HAP-1 (cell line): ENCODE measurements at regions not wholly inside any gene's neighbourhood (a gene's known extent, or its start where the extent isn't known, plus 50 kb on each side); places are given as distances from the start of the nearest gene placed in this dataset.
A peak's percentile ranks its signal among the peaks of the same experiment; 100 is the strongest.

Experiments used
- DNase-seq, 2 experiments: peaks; one replicate each; pipeline ENCODE4 v3.0.0-alpha.2; 2016 to 2020; ENCODE audit warnings: low spot score in 2 of 2
- H3K27me3 ChIP-seq: fragments of 250-450 bp; sonication (Bioruptor Pico); 2 replicates; pipeline ENCODE4 v1.5.1; 2020; ENCODE audit warnings: low read depth, mild to moderate bottlenecking, moderate library complexity
- H3K36me3 ChIP-seq: fragments of 250-450 bp; sonication (Bioruptor Pico); replicated peaks from 2 replicates; pipeline ENCODE4 v1.5.1; 2020; ENCODE audit warnings: mild to moderate bottlenecking
- H3K4me1 ChIP-seq: fragments of 250-450 bp; sonication (Bioruptor Pico); 2 replicates; pipeline ENCODE4 v1.5.1; 2020; ENCODE audit warnings: mild to moderate bottlenecking
- H3K4me3 ChIP-seq: fragments of 250-450 bp; sonication (Bioruptor Pico); 2 replicates; pipeline ENCODE4 v1.5.1; 2020; ENCODE audit warnings: mild to moderate bottlenecking, moderate library complexity
- H3K9me3 ChIP-seq: fragments of 250-450 bp; sonication (Bioruptor Pico); 2 replicates; pipeline ENCODE4 v1.5.1; 2020; ENCODE audit warnings: mild to moderate bottlenecking, moderate library complexity
- in situ Hi-C: fragments of 300-500 bp; cut with MboI; formaldehyde crosslinking; loops from 3 replicates; pipeline ENCODE4 v1.14.3; 2020; ENCODE audit warnings: low sequenced_read_pairs, inconsistent platforms, mixed read lengths

DNA sequence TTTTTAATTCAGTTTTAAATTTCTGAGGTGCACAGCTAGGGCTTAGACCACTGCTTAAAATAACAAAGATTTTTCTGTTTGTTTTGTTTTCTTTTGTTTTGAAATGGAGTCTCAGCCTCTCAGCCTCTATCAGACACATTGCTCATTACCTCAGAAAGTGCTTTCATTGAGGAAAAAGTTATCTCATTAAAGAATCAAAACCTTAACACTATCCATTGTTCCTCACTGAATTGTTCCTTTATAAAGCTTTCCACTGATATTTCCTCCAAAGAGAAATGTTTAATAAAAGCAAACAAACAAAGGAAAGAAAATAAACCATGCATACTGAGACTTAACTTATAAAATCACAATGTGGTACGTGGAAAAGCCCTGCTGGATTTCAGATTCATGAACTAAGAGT is 63.8 kb downstream of the SIPA1L2 start:
- no peaks in the 10 kb centered on the region for H3K9me3 ChIP-seq
- in situ Hi-C loops = no loop called here
- no peaks in the 10 kb centered on the region for H3K27me3 ChIP-seq
- no peaks in the 10 kb centered on the region for H3K36me3 ChIP-seq
- DNase-seq = peak in 1 of 2 experiments; percentile 81
- H3K4me1 ChIP-seq = peaks cover 53% of the 10 kb centered on the region
- no peak overlapping the region for H3K4me3 ChIP-seq

DNA sequence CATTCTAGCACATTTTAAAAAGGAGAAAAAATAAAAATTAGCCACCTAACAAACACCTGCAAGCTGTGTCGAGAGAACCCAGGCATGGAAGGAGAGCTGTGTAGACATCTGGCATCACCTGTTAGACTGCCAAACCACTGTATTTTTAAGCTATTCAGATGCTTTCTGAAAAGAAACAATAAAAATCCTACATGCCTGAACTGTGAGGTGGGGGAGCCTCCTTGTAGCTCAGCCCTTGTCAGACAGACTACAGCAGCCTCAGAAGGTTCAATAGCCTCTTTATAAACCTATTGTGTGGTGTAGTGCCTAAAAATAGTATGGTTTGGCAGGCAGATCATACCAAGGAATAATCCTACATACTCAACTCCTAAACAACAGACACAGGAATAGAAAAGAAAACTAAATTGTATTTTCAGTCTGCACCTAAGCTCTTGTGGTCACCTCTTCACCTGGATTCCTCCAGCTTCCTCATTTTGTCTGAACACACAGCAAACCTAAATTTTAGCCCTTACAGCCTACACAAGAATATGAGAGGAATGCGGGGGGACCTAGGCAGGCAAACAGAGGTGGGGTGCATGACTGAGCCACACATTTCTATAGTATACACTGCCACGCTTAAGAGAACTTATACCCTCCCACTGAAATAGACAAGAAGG is 67.0 kb downstream of the SIPA1L2 start:
- Histone ChIP-seq H3K27me3 (no peaks in the 10 kb centered on the region), H3K9me3 (no peaks in the 10 kb centered on the region), H3K36me3 (no peaks in the 10 kb centered on the region), H3K4me3 (no peak overlapping the region), H3K4me1 (peaks cover 37% of the 10 kb centered on the region)
- DNase-seq = peak; percentile 62 to 79
- in situ Hi-C loops = no loop called here

DNA sequence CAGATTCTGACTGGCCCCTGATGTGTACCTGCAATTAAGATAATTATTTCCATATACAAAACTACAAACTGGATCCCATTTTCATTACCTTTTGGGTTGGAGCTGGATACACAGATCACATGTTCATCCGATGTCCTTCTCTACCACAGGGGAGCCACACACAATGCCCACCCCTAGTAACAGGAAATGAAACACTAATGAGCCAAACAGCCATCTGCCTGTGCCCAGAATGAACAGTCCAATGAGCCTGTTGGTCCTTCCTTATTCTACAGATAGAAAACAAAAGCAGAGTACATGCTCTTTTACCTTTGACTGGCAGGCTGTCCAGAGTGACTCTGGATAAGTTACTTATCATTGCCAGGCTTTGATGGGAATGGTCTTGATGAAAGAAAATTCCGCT is 68.6 kb downstream of the SIPA1L2 start:
- H3K9me3 ChIP-seq = no peaks in the 10 kb centered on the region
- H3K4me3 ChIP-seq = no peak overlapping the region
- no peaks in the 10 kb centered on the region for H3K27me3 ChIP-seq
- in situ Hi-C loops = no loop called here
- no peak for DNase-seq
- peaks cover 37% of the 10 kb centered on the region for H3K4me1 ChIP-seq
- no peaks in the 10 kb centered on the region for H3K36me3 ChIP-seq

DNA sequence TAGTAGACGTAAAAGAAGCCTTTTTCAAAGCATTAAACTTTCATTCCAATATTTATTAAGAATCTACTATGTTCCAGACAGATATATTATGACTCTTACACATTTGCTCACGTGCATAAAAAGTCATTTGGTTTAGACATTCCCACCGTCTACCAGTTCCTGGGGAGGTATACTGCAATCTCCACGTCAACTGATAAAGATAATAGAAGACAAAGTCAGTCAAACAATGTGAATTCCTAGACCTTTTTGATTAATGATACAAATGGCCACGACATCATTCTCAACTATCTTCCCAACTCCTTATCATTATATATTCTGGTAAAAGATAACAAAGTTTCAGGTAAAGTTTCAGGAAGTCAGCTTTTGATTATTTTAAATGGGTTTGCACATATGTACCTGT is 69.0 kb downstream of the SIPA1L2 start:
- Histone ChIP-seq H3K36me3 (no peaks in the 10 kb centered on the region), H3K27me3 (no peaks in the 10 kb centered on the region), H3K4me1 (peaks cover 38% of the 10 kb centered on the region), H3K4me3 (no peak overlapping the region), H3K9me3 (no peaks in the 10 kb centered on the region)
- in situ Hi-C loops = no loop called here
- DNase-seq = no peak

- H3K9me3 ChIP-seq = no peaks in the 10 kb centered on the region
Measured at GRCh38 chr1:232558954-232559353, 71.0 kb downstream of the SIPA1L2 start.

DNA sequence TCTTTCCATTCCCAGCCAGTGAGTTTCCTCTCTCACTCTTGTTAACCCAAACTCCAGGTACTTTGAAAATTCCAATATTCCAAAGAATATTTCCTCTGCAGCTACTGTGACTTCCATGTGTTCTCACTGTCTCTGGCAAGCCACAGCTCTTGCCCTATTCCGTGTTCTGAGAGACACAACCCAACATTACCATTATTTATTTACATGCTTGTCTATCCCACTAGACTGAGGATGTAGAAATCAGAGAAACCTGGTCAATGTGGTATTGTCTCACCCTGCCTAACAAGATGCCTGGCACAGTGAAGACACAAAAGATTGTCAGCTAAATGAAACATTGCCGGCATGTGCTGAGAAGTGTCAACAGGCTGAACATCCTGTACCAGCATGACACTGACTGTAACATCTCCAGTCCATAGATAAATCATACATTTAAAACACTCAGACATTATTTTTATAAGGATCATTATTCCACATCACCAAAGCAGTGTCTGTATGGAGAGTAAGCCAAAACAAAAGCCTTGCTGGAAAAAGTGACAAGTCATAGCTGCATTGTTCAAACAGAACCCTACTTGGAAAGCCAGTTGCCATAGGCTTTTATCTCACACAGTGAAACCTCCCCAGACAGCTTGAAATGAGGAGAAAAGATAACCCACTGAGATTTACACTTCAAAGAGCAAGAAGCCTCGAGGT is 72.3 kb downstream of the SIPA1L2 start:
- in situ Hi-C loops = no loop called here
- Histone ChIP-seq H3K27me3 (no peaks in the 10 kb centered on the region), H3K9me3 (no peaks in the 10 kb centered on the region), H3K4me3 (no peak overlapping the region), H3K36me3 (no peaks in the 10 kb centered on the region), H3K4me1 (peaks cover 41% of the 10 kb centered on the region)
- no peak for DNase-seq

More at GRCh38 chr1:232558954-232559353, 71.0 kb downstream of the SIPA1L2 start:
- DNase-seq = no peak
- Histone ChIP-seq H3K27me3 (no peaks in the 10 kb centered on the region), H3K4me3 (no peak overlapping the region), H3K4me1 (peaks cover 45% of the 10 kb centered on the region), H3K36me3 (no peaks in the 10 kb centered on the region)
- in situ Hi-C loops = no loop called here

DNA sequence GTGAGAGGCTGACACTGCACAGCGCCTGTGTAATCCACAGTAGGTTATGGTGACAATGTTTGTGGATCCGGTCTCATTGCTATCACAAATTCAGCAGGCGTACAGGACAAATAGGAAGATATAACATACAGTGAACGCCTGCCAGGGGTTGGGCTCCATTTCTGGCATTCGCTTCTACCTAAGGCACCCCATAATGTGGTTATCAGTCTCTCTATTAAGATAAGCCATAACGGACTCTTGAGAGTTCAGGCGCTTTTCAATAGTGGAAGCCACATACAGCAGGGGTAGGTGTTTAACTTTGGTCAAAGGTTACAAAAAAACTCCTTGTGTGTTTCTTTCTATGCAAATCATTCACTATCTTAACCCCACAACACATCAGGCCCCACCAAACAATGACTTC is 72.8 kb downstream of the SIPA1L2 start:
- no peaks in the 10 kb centered on the region for H3K36me3 ChIP-seq
- in situ Hi-C loops = no loop called here
- H3K9me3 ChIP-seq = no peaks in the 10 kb centered on the region
- H3K4me1 ChIP-seq = peaks cover 37% of the 10 kb centered on the region
- H3K4me3 ChIP-seq = no peak overlapping the region
- H3K27me3 ChIP-seq = no peaks in the 10 kb centered on the region
- DNase-seq = no peak

DNA sequence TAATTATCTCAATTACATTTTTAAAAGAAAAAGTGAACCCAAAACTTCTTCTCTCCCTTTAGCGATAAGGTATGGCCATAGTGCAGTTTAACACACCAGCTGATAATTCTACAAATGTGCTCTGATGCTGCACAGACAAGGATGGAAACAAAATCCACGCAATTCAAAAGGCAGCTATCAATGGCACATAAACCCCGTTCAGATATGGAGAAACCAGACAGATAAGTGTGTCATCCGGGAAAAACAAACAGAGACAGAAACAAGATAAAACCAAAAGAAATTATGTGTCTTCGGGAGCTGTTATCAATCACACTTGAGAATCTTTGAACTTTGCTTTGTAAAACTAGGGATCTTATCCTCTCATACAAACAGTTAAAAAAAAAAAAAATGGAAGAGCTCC is 73.6 kb downstream of the SIPA1L2 start:
- no peak overlapping the region for H3K4me3 ChIP-seq

DNA sequence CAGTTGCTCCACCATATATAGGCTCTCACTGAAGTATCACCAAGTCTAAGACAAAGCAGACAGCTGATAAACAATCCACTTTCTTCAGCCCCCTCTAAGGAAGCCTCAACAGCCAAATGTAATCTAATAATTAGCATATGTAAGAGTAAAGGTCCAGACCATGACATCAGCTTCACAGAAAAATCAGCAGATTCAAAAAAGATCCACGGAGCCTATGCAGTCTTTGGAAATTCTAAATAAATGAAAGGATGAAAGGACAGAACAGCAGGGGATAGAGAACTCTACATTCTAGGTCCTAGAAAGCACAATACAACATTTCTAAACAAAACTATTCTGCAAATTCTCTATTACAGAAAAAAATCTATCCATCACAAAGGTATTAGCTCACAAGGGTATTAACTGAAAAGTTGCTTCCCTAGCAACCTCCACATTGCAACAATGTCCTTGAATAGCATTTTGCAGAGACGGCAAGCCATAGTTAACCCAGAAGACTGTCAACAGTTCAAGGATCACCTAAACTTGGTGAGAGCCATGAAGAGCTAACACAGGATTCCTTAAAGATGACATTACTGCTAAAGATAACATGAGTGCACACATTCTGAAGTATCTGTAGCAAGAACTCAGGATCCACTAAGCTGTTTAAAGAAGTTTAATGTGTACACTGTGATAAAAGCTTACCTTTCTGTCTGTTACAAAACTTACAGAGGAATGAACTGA is 74.3 kb downstream of the SIPA1L2 start:
- Histone ChIP-seq H3K9me3 (no peaks in the 10 kb centered on the region), H3K4me3 (no peak overlapping the region), H3K36me3 (no peaks in the 10 kb centered on the region), H3K27me3 (no peaks in the 10 kb centered on the region), H3K4me1 (peaks cover 37% of the 10 kb centered on the region)
- in situ Hi-C loops = no loop called here
- DNase-seq = peak; percentile 52 to 91

More for the DNA sequence above, 73.6 kb downstream of the SIPA1L2 start:
- no peaks in the 10 kb centered on the region for H3K9me3 ChIP-seq
- no peak for DNase-seq
- H3K4me1 ChIP-seq = peaks cover 37% of the 10 kb centered on the region
- in situ Hi-C loops = no loop called here
- no peaks in the 10 kb centered on the region for H3K36me3 ChIP-seq
- no peaks in the 10 kb centered on the region for H3K27me3 ChIP-seq

GRCh38 chr1:232554409-232554808 is 75.5 kb downstream of the SIPA1L2 start:
- peaks cover 37% of the 10 kb centered on the region for H3K4me1 ChIP-seq
- no peak for DNase-seq
- H3K4me3 ChIP-seq = no peak overlapping the region
- H3K36me3 ChIP-seq = no peaks in the 10 kb centered on the region
- no peaks in the 10 kb centered on the region for H3K27me3 ChIP-seq
- in situ Hi-C loops = no loop called here
- H3K9me3 ChIP-seq = no peaks in the 10 kb centered on the region

- Histone ChIP-seq H3K4me3 (no peak overlapping the region), H3K27me3 (no peaks in the 10 kb centered on the region), H3K4me1 (peaks cover 38% of the 10 kb centered on the region), H3K36me3 (no peaks in the 10 kb centered on the region), H3K9me3 (no peaks in the 10 kb centered on the region)
- in situ Hi-C loops = no loop called here
- DNase-seq = no peak
Measured at GRCh38 chr1:232553809-232554208, 76.1 kb downstream of the SIPA1L2 start.

- Histone ChIP-seq H3K9me3 (no peaks in the 10 kb centered on the region), H3K4me3 (no peak overlapping the region), H3K36me3 (no peaks in the 10 kb centered on the region), H3K27me3 (no peaks in the 10 kb centered on the region), H3K4me1 (peaks cover 44% of the 10 kb centered on the region)
- in situ Hi-C loops = no loop called here
- no peak for DNase-seq
Measured at GRCh38 chr1:232553050-232553754, 76.7 kb downstream of the SIPA1L2 start.

DNA sequence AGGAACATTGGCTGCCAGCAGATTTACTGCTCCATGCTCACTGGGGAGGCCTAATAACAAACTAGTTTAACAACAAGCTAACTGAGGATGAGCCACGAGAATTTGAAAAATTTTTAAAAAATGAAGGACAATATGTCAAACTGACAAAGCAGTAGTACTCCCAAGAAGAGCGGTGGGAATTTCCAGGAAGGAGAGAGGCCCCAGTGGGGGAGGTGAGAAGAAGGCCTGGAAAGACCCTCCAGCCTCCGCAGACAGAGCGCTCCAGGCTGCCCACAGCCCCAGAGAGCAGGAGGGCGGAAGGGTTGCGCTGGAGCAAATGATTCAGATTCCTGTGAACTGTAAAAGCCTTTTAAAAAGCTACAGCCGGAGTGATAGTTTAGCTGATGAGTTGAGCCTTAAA is 78.5 kb downstream of the SIPA1L2 start:
- Histone ChIP-seq H3K9me3 (no peaks in the 10 kb centered on the region), H3K36me3 (no peaks in the 10 kb centered on the region), H3K4me3 (no peak overlapping the region), H3K27me3 (no peaks in the 10 kb centered on the region), H3K4me1 (peaks cover 41% of the 10 kb centered on the region)
- no peak for DNase-seq
- in situ Hi-C loops = no loop called here

- H3K36me3 ChIP-seq = no peaks in the 10 kb centered on the region
- no peaks in the 10 kb centered on the region for H3K27me3 ChIP-seq
- no peak overlapping the region for H3K4me3 ChIP-seq
- no peak for DNase-seq
- H3K9me3 ChIP-seq = no peaks in the 10 kb centered on the region
- peaks cover 31% of the 10 kb centered on the region for H3K4me1 ChIP-seq
- in situ Hi-C loops = no loop called here
Measured at GRCh38 chr1:232550007-232550406, 79.9 kb downstream of the SIPA1L2 start.
